OCI-LY1 (cell line): ENCODE measurements at regions not wholly inside any gene's neighbourhood (a gene's known extent, or its start where the extent isn't known, plus 50 kb on each side); places are given as distances from the start of the nearest gene placed in this dataset.

Experiments
- CTCF ChIP-seq: fragments of 200-600 bp; sonication (generic), shearing (Covaris generic); IDR thresholded peaks from 2 replicates; pipeline ENCODE4 v1.5.1; 2017; ENCODE audit warnings: mild to moderate bottlenecking, antibody characterized with exemption, low read length, moderate library complexity, mixed read lengths
- EZH2 ChIP-seq: fragments of 200-600 bp; sonication (generic), shearing (Covaris generic); IDR thresholded peaks from 2 replicates; pipeline ENCODE4 v1.8.0; 2017; ENCODE audit warnings: borderline replicate concordance, mixed run types, mild to moderate bottlenecking, antibody characterized with exemption, low read length, moderate library complexity, mixed read lengths

- TF ChIP-seq CTCF (no peak), EZH2 (no peak)
Measured at GRCh38 chr9:113734826-113735225, 141.3 kb upstream of the ZNF618 start.
